AG04450 (cell line): ENCODE measurements at regions not wholly inside any gene's neighbourhood (a gene's known extent, or its start where the extent isn't known, plus 50 kb on each side); places are given as distances from the start of the nearest gene placed in this dataset.

Source experiments
- CTCF ChIA-PET: fragments of 300-600, 350-600 bp; formaldehyde crosslinking; extraction: SDS; loops from one replicate; lab custom pipeline; 2022; ENCODE audit warnings: antibody characterized with exemption, inconsistent platforms; lab: Charles Lee
- POLR2A ChIA-PET: fragments of 350-600 bp; formaldehyde crosslinking; extraction: SDS; loops from one replicate; lab custom pipeline; 2021; ENCODE audit warnings: antibody characterized with exemption, inconsistent platforms; lab: Yijun Ruan, JAX
- DNase-seq: peaks from one replicate; pipeline ENCODE4 v3.0.0-alpha.2; 2011; ENCODE audit warnings: low read depth, low spot score
- H3K27ac ChIP-seq: one replicate; pipeline ENCODE4 v1.5.1; 2012; ENCODE audit warnings: low read depth, low read length, control low read depth
- H3K27me3 ChIP-seq: one replicate; pipeline ENCODE4 v1.6.0; 2012; ENCODE audit warnings: low read length; ENCODE audit not compliant: control insufficient read depth, insufficient read depth
- H3K4me3 ChIP-seq: 2 replicates; pipeline ENCODE4 v1.5.1; 2011; ENCODE audit warnings: mild to moderate bottlenecking, low read depth, low read length, control low read depth
- H3K9me3 ChIP-seq: 2 replicates; pipeline ENCODE4 v1.5.1; 2012; ENCODE audit warnings: low read length; ENCODE audit not compliant: control insufficient read depth, insufficient read depth
- TF ChIP-seq, protein P1 (sequence below): IDR thresholded peaks from 2 replicates; pipeline ENCODE4 v1.5.1; 2011; ENCODE audit warnings: low read depth, low read length, control low read depth, inconsistent platforms

- DNase-seq = no peak
- POLR2A ChIA-PET = no interaction called here
- Histone ChIP-seq H3K9me3 (no peaks in the 10 kb centered on the region), H3K27ac (no peak overlapping the region), H3K4me3 (no peak overlapping the region), H3K27me3 (no peaks in the 10 kb centered on the region)
- CTCF ChIA-PET = no interaction called here
- TF ChIP-seq, protein P1, sequence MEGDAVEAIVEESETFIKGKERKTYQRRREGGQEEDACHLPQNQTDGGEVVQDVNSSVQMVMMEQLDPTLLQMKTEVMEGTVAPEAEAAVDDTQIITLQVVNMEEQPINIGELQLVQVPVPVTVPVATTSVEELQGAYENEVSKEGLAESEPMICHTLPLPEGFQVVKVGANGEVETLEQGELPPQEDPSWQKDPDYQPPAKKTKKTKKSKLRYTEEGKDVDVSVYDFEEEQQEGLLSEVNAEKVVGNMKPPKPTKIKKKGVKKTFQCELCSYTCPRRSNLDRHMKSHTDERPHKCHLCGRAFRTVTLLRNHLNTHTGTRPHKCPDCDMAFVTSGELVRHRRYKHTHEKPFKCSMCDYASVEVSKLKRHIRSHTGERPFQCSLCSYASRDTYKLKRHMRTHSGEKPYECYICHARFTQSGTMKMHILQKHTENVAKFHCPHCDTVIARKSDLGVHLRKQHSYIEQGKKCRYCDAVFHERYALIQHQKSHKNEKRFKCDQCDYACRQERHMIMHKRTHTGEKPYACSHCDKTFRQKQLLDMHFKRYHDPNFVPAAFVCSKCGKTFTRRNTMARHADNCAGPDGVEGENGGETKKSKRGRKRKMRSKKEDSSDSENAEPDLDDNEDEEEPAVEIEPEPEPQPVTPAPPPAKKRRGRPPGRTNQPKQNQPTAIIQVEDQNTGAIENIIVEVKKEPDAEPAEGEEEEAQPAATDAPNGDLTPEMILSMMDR = no peak
Measured at GRCh38 chr1:30596891-30597290, 126.5 kb downstream of the MATN1 start.

DNA sequence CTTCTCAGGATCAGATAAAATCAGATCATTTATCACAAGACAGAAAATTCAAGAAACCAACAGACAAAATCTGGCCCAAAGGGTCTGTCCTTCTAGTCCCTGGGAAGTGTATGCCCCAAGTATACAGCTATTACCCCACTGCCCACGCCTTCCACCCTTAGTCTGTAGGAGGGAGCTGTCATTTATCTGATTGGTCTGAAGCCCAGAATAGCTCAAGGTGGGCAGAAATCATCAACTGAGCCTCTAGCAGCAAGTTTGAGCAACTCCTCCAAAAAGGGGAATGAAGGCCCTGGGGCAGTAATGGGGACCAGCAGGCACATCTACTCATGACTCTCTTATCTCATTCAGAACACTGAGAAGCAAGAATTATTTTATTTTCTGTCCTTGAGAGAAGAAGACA, 126.9 kb downstream of the MATN1 start:
- POLR2A ChIA-PET = no interaction called here
- Histone ChIP-seq H3K4me3 (no peak overlapping the region), H3K27me3 (no peaks in the 10 kb centered on the region), H3K9me3 (no peaks in the 10 kb centered on the region), H3K27ac (no peak overlapping the region)
- TF ChIP-seq, protein P1 = no peak
- CTCF ChIA-PET = no interaction called here
- no peak for DNase-seq

DNA sequence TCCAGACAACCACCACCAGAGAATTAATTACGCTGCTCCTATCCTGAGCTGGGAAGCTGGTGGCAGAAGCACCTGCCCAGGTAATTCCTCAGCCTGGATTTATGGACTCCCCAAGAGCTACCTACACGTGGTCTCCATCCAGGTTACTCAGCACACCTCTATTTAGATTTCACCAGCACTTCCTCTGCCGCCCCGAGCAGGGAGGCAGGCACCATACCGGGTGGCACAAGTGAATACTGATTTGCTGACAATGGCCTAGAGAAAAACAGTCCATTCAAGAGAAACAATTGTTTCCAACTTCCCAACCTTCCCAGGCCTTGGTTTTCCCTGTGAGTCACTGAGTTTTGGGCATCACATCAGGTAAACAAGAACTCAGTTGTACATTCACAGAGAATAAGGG, 134.3 kb downstream of the MATN1 start:
- H3K27me3 ChIP-seq = no peaks in the 10 kb centered on the region
- ChIA-PET CTCF (no interaction called here), POLR2A (no interaction called here)
- no peak overlapping the region for H3K4me3 ChIP-seq
- H3K27ac ChIP-seq = no peak overlapping the region
- TF ChIP-seq, protein P1 = no peak
- DNase-seq = no peak
- H3K9me3 ChIP-seq = no peaks in the 10 kb centered on the region

DNA sequence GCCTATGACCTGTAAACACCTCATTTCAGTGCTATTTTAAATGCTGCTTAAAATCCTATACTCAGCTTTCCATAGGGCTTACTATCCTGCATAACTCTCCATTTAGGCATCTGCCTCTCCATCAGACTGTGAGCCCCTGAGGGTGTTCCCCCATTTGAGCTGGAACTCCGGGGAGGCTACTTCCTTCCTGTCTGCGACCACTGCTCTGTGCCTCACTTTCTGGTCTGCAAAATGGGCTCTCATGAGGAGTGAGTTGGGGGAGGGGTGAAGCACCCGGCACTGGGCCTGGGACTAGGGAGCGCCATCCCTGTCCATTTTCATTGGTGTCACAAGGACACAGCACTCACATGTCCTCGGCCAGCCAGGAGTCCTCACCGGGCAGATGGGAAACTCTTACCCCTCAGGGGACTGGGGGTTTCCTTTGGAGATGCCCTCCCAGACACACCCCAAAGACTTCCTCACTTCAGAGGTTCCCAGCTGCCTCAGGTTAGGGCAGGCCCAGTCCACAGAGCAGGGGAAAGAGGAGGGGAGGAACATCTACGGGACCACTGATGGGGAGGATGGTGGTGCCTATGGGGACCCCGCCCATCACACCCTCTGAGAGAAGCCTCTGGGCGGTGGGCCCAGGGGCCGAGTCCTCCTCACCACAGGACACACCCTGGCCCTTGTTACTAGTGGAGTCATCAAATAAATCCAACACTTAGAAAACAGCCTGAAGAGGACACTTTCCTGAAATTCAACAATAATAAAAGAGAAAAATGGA, 134.9 kb downstream of the MATN1 start:
- CTCF ChIA-PET = no interaction called here
- H3K9me3 ChIP-seq = no peaks in the 10 kb centered on the region

DNA sequence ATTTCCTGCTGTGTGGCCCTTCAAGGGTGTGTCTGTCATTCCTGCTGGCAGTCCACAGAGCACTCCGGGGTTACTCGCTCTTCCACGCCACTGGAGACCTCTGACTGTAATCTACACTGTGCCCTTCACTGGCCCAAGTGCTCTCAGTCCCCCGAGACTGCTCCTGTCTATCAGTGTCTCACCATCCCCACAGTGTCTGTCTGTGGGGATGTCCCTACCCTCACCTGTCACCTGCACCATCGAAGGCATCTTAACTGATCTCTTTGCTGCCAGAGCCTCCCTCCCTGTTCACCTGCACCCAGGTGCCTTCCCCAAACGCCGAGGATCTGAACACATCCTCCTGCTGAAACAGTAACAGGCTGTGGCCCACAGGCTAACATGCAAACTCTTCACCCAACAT, 136.7 kb downstream of the MATN1 start:
- Histone ChIP-seq H3K27me3 (no peaks in the 10 kb centered on the region), H3K9me3 (no peaks in the 10 kb centered on the region), H3K4me3 (no peak overlapping the region), H3K27ac (no peak overlapping the region)
- TF ChIP-seq, protein P1 = no peak
- no peak for DNase-seq
- POLR2A ChIA-PET = no interaction called here
- CTCF ChIA-PET = no interaction called here

More for the DNA sequence above, 134.9 kb downstream of the MATN1 start:
- TF ChIP-seq, protein P1 = no peak
- no peak for DNase-seq
- Histone ChIP-seq H3K27me3 (no peaks in the 10 kb centered on the region), H3K27ac (no peak overlapping the region), H3K4me3 (no peak overlapping the region)
- POLR2A ChIA-PET = no interaction called here
